ENCODE measurements at regions not wholly inside any gene's neighbourhood (a gene's known extent, or its start where the extent isn't known, plus 50 kb on each side); places are given as distances from the start of the nearest gene placed in this dataset.

- no peak for DNase-seq
Observed at GRCh38 chr10:31263903-31264302, 55.1 kb upstream of the ZEB1 start.

- no peak for DNase-seq
Observed at GRCh38 chr10:31268444-31269303, 50.3 kb upstream of the ZEB1 start.

All from hypothalamus (tissue), 51 donors.